Motor neuron (in vitro differentiated cells): ENCODE measurements at regions not wholly inside any gene's neighbourhood (a gene's known extent, or its start where the extent isn't known, plus 50 kb on each side); places are given as distances from the start of the nearest gene placed in this dataset.
"Not testable (repeated sequence)": the region's sequence is repeated elsewhere in the genome, so short reads cannot be mapped to it uniquely, and the experiment has no call there.

ENCODE experiments used
- ATAC-seq, 8 experiments: fragments of 200-7000 bp; cut with Tn5 transposase; replicated peaks in 6 of 8; 2 replicates each; pipeline ENCODE4 v1.8.0; 2021; ENCODE audit warnings: mild to moderate bottlenecking in 8 of 8, moderate library complexity in 8 of 8
- H3K27ac ChIP-seq, 2 donors: fragments of 250-450 bp; sonication (Bioruptor Pico); 2 replicates each; pipeline ENCODE4 v1.9.0; 2021; ENCODE audit warnings: antibody characterized with exemption in 2 of 2, mild to moderate bottlenecking in 2 of 2, moderate library complexity in 1 of 2
- H3K4me1 ChIP-seq, 2 donors: fragments of 250-450 bp; sonication (Bioruptor Pico); replicated peaks in 1 of 2; 2 replicates each; pipeline ENCODE4 v1.6.1; 2021; ENCODE audit warnings: antibody characterized with exemption in 2 of 2, mild to moderate bottlenecking in 2 of 2, moderate library complexity in 1 of 2
- H3K4me3 ChIP-seq, 5 donors: fragments of 250-450 bp; sonication (Bioruptor Pico); 2 replicates each; pipeline ENCODE4 v1.9.0; 2021; ENCODE audit warnings: antibody characterized with exemption in 5 of 5, mild to moderate bottlenecking in 5 of 5, moderate library complexity in 4 of 5
- WGBS, 10 experiments: fragments of 450-650 bp; shearing (Covaris generic); methylation state at CpG; one replicate each; pipeline ENCODE4 v1.0.0; 2022; 5-methylcytosine and 5-hydroxymethylcytosine counted together
- in situ Hi-C, 9 experiments: fragments of 400-800 bp; cut with MboI; loops; one replicate each; pipeline ENCODE4 v1.15.0; 2021; ENCODE audit warnings: low sequenced_read_pairs in 9 of 9, low pct_unique_long_range_greater_than_20kb in 2 of 9; ENCODE audit not compliant: unreplicated experiment in 9 of 9

DNA sequence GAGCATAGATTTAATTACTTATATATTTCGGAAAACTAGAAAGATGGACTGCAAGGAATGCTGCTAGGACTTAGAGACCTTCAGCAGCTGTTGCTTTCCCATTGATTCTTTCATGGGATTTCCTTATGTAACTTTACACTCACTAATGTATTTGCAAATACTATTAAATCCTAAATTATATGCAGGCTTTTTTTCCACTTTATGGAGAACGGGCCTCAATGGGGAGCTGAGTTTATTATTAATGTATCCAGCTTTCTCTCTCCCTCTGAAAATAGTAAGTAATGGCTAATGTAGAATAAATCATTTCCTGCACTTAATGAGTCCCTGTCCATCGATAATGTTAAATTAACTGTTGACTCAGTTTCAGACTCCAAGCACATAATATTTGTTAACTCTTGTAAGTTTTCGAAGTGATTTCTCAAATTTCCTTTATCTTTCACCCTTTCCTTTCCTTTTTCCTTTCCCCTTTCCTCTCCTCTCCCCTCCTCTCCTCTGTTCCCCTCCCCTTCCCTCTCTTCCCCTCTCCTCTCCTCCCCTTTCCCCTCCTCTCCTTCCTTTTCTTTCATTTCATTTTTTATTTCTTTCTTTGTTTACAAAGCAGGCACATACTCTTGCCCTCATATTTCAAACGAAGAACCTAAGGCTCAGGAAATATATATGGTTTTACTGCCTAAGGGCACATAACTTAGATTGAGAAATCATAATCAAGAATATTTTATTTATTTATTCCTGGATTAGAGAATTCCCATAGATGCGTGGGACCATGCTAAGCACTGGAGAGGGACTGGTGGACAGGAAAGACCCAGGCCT, 503.6 kb downstream of the MMUT start:
- no peak overlapping the region for H3K27ac ChIP-seq
- WGBS, 10 experiments, result 5 to 95% (median 84%) methylated on average over 2 to 6 of the region's 6 CpGs
- no peaks in the 10 kb centered on the region for H3K4me1 ChIP-seq
- H3K4me3 ChIP-seq, result no peak overlapping the region
- in situ Hi-C loops, result no loop called here
- peak in 1 of 8 experiments; percentile 17 for ATAC-seq

DNA sequence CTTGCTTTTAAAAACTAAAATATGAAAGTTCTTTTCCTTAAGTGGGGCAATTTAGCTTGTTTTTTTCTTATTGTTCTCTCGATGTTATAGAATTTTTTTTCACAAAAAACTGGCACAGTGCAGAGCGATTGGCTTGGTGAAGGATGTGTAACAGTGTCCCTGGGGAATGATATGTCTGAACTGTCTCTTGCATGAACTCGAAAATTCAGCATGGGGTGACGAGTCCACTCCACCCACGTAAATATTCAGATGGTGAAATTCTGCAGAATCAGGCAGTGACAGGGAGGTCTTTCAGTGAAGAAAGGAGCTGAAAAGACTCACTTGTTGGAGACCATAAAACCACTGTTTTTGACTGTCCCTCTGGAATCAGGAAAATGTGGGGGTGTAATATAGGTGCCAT, 505.3 kb downstream of the MMUT start:
- Histone ChIP-seq H3K4me3 (no peak overlapping the region), H3K4me1 (no peaks in the 10 kb centered on the region), H3K27ac (no peak overlapping the region)
- in situ Hi-C loops, result no loop called here
- 6 to 98% (median 62%) methylated on average over 2 to 5 of the region's 5 CpGs; no CpG with 5 or more reads in 1 of the 10 experiments for WGBS, 10 experiments
- ATAC-seq, result peak in 3 of 8 experiments; percentile 52 to 99 (median 96)

DNA sequence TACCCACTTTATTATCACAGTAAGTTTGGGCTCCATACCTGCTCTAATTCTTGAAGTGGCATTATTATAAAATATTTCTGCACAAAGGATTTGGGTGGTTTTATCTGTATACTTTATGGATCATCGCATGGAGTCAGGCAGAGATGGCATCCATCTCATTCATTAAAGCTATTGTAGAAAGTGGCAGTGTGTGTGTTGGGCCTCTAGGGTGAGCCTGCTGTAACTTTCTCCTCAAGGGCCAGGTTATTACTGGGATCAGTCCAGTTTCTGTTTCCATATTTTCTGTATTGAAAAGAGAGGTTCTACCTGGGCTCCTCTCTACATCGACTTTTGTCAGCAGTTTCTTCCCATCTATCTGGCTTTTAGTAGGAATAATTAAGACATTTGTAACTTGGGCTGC, 511.1 kb downstream of the MMUT start:
- no peak for ATAC-seq
- 0 to 100% (median 33%) methylated on average over 1 to 2 of the region's 2 CpGs; no CpG with 5 or more reads in 3 of the 10 experiments for whole genome bisulfite sequencing, 10 experiments
- Histone ChIP-seq H3K4me1 (no peaks in the 10 kb centered on the region), H3K4me3 (no peak overlapping the region), H3K27ac (no peak overlapping the region)
- in situ Hi-C loops, result no loop called here

DNA sequence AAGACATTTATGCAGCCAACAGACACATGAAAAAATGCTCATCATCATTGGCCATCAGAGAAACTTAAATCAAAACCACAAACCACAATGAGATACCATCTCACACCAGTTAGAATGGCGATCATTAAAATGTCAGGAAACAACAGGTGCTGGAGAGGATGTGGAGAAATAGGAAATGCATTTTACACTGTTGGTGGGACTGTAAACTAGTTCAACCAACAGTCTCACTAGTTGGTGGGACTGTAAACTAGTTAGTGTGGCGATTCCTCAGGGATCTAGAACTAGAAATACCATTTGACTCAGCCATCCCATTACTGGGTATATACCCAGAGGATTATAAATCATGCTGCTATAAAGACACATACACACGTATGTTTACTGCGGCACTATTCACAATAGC, 518.8 kb downstream of the MMUT start:
- H3K27ac ChIP-seq, H3K4me1 ChIP-seq, H3K4me3 ChIP-seq, ATAC-seq, in situ Hi-C loops: not testable (repeated sequence)
- 60 to 100% (median 70%) methylated on average over 1 to 2 of the region's 4 CpGs; no CpG with 5 or more reads in 7 of the 10 experiments for WGBS, 10 experiments

DNA sequence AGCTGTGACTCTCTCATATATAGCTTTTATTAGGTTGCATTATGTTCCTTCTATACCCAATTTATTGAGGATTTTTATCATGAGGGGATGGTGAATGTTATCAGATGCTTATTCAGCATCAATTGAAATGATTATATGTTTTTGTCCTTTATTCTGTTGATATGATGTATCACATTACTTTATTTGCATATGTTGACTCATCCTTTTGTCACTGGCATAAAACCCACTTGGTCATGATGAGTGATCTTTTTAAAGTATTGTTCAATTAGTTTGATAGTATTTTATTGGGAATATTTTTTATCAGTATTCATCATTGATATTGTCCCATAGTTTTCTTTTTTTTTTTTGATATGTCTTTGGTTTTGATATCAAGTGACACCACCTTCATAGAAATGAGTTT, 529.9 kb downstream of the MMUT start:
- H3K4me3 ChIP-seq, result no peak overlapping the region
- no peak overlapping the region for H3K27ac ChIP-seq
- in situ Hi-C loops, result no loop called here
- no peaks in the 10 kb centered on the region for H3K4me1 ChIP-seq
- no peak for ATAC-seq

DNA sequence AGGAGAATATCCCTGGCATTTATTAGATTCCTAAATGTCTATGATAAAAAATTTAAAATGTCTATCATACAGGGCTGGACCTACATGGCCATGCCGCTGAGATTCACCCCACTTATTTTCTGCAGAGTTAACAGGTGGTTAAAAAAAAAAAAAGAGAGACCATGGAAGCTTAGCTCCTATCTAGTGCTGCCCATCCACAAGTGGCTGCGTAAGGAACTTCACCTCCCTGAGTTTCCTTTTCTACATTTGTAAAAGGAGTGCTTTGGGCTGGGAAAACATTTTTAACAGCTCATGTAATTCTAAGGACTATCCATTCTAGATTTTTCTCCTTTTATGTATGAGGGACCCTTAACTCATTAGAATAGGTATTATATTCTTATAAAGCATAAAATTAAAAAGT, 534.1 kb downstream of the MMUT start:
- in situ Hi-C loops, result no loop called here
- ATAC-seq, result peak in 1 of 8 experiments; percentile 26
- no peaks in the 10 kb centered on the region for H3K4me1 ChIP-seq
- H3K27ac ChIP-seq, result no peak overlapping the region
- H3K4me3 ChIP-seq, result no peak overlapping the region
- 21 to 92% (median 77%) methylated on average over 1 to 2 of the region's 2 CpGs for WGBS, 10 experiments

DNA sequence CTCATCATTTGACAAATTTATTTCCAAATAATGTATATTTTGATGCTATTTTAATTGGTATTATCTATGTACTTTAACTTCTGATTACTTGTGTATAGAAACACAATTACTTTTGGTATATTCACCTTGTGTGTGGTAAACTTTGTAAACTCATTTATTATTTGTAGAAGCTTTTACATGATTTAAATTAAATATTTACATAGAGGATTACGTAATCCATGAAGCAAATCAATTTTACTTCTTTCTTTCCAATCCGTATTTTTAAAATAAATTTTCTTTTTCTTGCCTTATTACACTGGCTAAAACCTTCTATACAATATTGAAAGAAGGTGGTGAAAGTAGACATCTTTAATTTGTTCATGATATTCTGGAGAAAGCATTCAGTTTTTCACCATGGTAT, 540.2 kb downstream of the MMUT start:
- WGBS, 10 experiments, result 6 to 95% (median 50%) methylated on average over 2 of the region's 2 CpGs; no CpG with 5 or more reads in 1 of the 10 experiments
- in situ Hi-C loops, result no loop called here

DNA sequence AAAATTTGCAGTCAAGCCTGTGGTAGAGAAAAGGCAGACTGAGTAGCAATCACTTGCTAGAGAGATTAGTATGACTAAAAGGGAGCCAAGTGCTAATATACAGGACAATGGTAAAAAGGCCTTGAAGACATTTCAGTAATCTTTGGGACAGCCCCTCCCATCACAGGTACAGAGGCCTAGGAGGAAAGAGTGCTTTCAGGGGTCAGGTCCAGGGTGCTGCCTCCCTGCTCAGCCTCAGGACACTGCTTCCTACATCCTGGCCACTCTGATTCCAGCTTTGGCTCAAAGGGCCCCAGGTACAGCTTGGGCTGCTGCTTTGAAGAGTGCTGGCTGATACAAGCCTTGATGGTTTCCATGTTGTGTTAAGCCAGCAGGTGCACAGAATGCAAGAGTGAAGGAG, 543.5 kb downstream of the MMUT start:
- no peak overlapping the region for H3K27ac ChIP-seq
- no peaks in the 10 kb centered on the region for H3K4me1 ChIP-seq
- in situ Hi-C loops, result no loop called here
- H3K4me3 ChIP-seq, result no peak overlapping the region
- ATAC-seq, result no peak

More for the DNA sequence above, 540.2 kb downstream of the MMUT start:
- no peak overlapping the region for H3K4me3 ChIP-seq
- H3K4me1 ChIP-seq, result no peaks in the 10 kb centered on the region
- ATAC-seq, result no peak
- no peak overlapping the region for H3K27ac ChIP-seq

DNA sequence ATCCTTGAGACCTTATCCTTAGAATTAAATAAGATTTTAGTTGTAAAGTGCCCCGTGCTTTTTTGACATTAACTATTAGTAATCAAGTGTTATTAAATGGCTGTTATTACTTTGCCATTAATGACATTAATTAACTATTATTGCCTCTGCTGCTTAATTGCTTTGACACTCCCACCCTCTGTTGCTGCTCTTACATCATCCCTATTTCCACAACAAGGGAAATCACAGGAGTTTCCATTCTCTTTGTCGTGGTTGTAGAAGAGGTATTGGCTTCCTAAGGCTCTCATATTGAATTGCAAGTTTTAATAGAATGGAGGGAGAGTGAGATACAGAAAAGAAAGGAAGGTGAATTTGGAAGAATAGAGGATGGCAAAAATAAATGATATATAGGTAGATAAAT, 545.8 kb downstream of the MMUT start:
- ATAC-seq, result no peak
- in situ Hi-C loops, result no loop called here
- Histone ChIP-seq H3K4me3 (no peak overlapping the region), H3K27ac (no peak overlapping the region), H3K4me1 (no peaks in the 10 kb centered on the region)
- WGBS, 10 experiments, result 14 to 65% (median 25%) methylated on average over 1 to 2 of the region's 2 CpGs

DNA sequence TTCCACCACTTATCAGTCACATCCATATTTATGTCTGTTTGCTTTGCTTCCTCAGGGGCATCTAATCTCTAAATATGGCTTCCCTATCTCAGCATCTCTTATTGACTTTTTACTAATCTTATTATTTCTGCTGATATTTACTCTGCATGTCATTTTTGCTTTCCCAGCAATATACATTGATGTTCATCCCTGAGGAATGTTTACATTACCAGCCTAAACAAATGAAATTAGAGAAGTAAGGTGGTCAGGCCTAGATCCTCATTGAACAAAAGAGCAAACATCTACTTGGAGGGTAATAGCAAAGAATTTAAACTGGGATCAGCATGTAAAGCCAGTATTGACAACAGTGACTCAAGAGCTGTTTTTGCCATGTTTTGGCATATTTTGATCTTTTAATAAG, 546.4 kb downstream of the MMUT start:
- Histone ChIP-seq H3K4me1 (no peaks in the 10 kb centered on the region), H3K4me3 (no peak overlapping the region), H3K27ac (no peak overlapping the region)
- in situ Hi-C loops, result no loop called here
- ATAC-seq, result no peak

DNA sequence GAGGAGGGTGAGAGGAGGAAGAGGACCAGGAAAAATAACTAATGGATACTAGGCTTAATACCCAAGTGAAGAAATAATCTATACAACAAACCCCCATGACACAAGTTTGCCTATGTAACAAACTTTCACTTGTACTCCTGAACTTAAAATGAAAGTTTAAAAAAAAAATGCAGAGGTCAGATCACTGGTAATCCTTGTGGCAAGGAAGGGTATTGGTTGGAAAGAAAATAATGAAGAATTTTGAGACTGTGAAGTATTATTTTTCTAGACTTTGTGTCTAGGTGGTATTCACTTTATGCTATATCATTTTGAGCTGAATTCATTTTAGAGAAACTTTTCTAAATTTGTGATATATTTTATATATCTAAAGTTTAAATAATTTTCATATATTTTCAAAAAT, 547.5 kb downstream of the MMUT start:
- no peak for ATAC-seq

DNA sequence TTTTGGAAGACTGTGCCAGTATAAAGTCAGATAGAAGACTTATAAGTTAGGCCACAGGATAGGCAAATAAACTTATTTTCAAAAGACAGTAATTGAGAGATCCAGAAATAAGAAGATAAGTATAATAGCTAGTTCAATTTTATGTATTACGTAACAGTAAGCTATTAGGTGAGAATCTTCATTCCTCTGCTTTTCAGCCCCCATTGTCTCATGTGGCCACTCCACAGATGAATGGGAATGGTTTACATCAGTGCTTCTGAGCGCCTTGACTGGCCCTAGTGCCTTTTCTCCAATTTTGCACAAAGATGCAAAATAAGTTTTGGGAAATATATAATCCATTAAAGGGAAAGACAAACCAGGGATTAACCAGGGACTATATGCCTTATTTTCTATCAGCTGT, 550.5 kb downstream of the MMUT start:
- 20 to 100% (median 88%) methylated on average over 1 to 2 of the region's 2 CpGs; no CpG with 5 or more reads in 1 of the 10 experiments for WGBS, 10 experiments
- Histone ChIP-seq H3K4me3 (no peak overlapping the region), H3K4me1 (no peaks in the 10 kb centered on the region), H3K27ac (no peak overlapping the region)
- in situ Hi-C loops, result no loop called here
- no peak for ATAC-seq

More for the DNA sequence above, 547.5 kb downstream of the MMUT start:
- no peak overlapping the region for H3K4me3 ChIP-seq
- in situ Hi-C loops, result no loop called here
- no peaks in the 10 kb centered on the region for H3K4me1 ChIP-seq
- H3K27ac ChIP-seq, result no peak overlapping the region

DNA sequence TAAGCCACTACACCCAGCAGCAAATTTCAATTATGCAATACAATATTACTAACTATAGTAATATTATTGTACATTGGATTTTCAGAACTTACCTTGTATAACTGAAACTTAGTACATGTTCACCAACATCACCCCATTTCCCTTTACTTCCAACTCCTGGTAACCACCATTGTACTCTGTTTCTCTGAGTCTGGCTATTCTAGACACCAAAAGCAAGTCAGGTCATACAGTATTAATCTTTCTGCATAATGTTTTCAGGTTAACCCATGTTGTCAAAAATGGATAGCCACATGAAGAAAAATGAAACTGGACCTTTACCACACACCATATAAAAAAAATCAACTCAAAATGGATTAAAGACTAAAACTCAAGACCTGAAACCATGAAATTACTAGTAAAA, 558.2 kb downstream of the MMUT start:
- H3K4me1 ChIP-seq, result no peaks in the 10 kb centered on the region
- in situ Hi-C loops, result no loop called here
- no peak for ATAC-seq
- no peak overlapping the region for H3K27ac ChIP-seq
- no peak overlapping the region for H3K4me3 ChIP-seq

DNA sequence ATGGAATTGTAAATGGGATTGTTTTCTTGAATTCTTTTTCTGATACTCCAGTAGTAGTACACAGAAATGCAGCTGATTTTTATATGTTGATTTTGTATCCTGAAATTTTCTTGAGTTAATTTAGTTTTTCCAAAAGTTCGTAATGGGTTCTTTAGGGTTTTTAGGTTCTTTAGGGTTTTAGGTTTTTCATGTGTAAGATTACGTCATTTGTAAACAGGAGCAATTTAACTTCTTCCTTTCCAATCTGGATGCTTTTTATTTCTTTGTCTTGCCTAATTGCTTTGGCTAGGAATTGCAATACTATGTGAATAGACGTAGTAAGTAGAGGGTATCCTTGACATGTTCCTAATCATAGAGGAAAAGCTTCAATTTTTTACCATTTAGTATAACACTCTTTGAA, 568.6 kb downstream of the MMUT start:
- WGBS, 10 experiments, result 18 to 93% (median 86%) methylated on average over 2 to 3 of the region's 3 CpGs; no CpG with 5 or more reads in 1 of the 10 experiments
- ATAC-seq, result no peak
- H3K4me1 ChIP-seq, result no peaks in the 10 kb centered on the region
- no peak overlapping the region for H3K27ac ChIP-seq
- in situ Hi-C loops, result no loop called here
- H3K4me3 ChIP-seq, result no peak overlapping the region
